ENCODE measurements at regions not wholly inside any gene's neighbourhood (a gene's known extent, or its start where the extent isn't known, plus 50 kb on each side); places are given as distances from the start of the nearest gene placed in this dataset.

GRCh38 chr9:100775912-100776311 is 198.0 kb downstream of the CAVIN4 start:
- WGBS, 5 donors = 78 to 95% (median 90%) methylated on average over 1 of the region's 1 CpG

GRCh38 chr9:100784755-100785154 is 206.9 kb downstream of the CAVIN4 start:
- Histone ChIP-seq H3K9me3 (peaks cover 0 to 16% (median 0%) of the 10 kb centered on the region in 4 donors), H3K27me3 (no peaks in the 10 kb centered on the region), H3K27ac (no peak overlapping the region), H3K36me3 (no peaks in the 10 kb centered on the region), H3K4me1 (no peaks in the 10 kb centered on the region), H3K4me3 (no peak overlapping the region)
- WGBS, 5 donors = 70 to 87% (median 86%) methylated on average over 1 of the region's 1 CpG
- DNase-seq = no peak
- no peak for TF ChIP-seq POLR2AphosphoS5 (IDR thresholded peaks at IDR 0.05)
- no peak for TF ChIP-seq EP300 (IDR thresholded peaks at IDR 0.05)
- no peak for TF ChIP-seq CTCF (IDR thresholded peaks at IDR 0.05)
- TF ChIP-seq POLR2A (IDR thresholded peaks at IDR 0.05) = no peak
- intact Hi-C loops (cut with DNase I; ENCODE audit: low total_unique reads) = no loop called here

More at GRCh38 chr9:100775912-100776311, 198.0 kb downstream of the CAVIN4 start:
- Histone ChIP-seq H3K9me3 (no peaks in the 10 kb centered on the region), H3K4me3 (no peak overlapping the region), H3K27ac (no peak overlapping the region), H3K27me3 (no peaks in the 10 kb centered on the region), H3K4me1 (no peaks in the 10 kb centered on the region), H3K36me3 (no peaks in the 10 kb centered on the region)
- no peak for DNase-seq
- TF ChIP-seq CTCF (IDR thresholded peaks at IDR 0.05) (no peak), EP300 (IDR thresholded peaks at IDR 0.05) (no peak), POLR2AphosphoS5 (IDR thresholded peaks at IDR 0.05) (no peak)
- intact Hi-C loops (cut with DNase I; ENCODE audit: low total_unique reads) = no loop called here

- TF ChIP-seq POLR2A (IDR thresholded peaks at IDR 0.05) (no peak), POLR2AphosphoS5 (IDR thresholded peaks at IDR 0.05) (no peak), EP300 (IDR thresholded peaks at IDR 0.05) (no peak), CTCF (IDR thresholded peaks at IDR 0.05) (no peak)
- Histone ChIP-seq H3K4me1 (no peaks in the 10 kb centered on the region), H3K9me3 (peaks cover 0 to 16% (median 0%) of the 10 kb centered on the region in 4 donors), H3K4me3 (no peak overlapping the region), H3K27ac (no peak overlapping the region), H3K27me3 (no peaks in the 10 kb centered on the region), H3K36me3 (no peaks in the 10 kb centered on the region)
- intact Hi-C loops (cut with DNase I; ENCODE audit: low total_unique reads) = no loop called here
- no peak for DNase-seq
- 83 to 92% (median 87%) methylated on average over 1 of the region's 1 CpG for WGBS, 5 donors
Observed at GRCh38 chr9:100785946-100786345, 208.1 kb downstream of the CAVIN4 start.

- Histone ChIP-seq H3K27me3 (no peaks in the 10 kb centered on the region), H3K27ac (no peak overlapping the region), H3K4me1 (no peaks in the 10 kb centered on the region), H3K4me3 (no peak overlapping the region), H3K36me3 (no peaks in the 10 kb centered on the region), H3K9me3 (no peaks in the 10 kb centered on the region)
- WGBS, 5 donors = 70 to 86% (median 84%) methylated on average over 5 of the region's 5 CpGs
- no peak for DNase-seq
- no peak for TF ChIP-seq POLR2A (IDR thresholded peaks at IDR 0.05)
- no peak for TF ChIP-seq EP300 (IDR thresholded peaks at IDR 0.05)
- TF ChIP-seq CTCF (IDR thresholded peaks at IDR 0.05) = no peak
- TF ChIP-seq POLR2AphosphoS5 (IDR thresholded peaks at IDR 0.05) = no peak
- intact Hi-C loops (cut with DNase I; ENCODE audit: low total_unique reads) = no loop called here
Observed at GRCh38 chr9:100794738-100795269, 216.9 kb downstream of the CAVIN4 start.

All from stomach (tissue), 8 donors.